PFSK-1 (cell line): ENCODE measurements at regions not wholly inside any gene's neighbourhood (a gene's known extent, or its start where the extent isn't known, plus 50 kb on each side); places are given as distances from the start of the nearest gene placed in this dataset.

Experiments used
- FOXP2 ChIP-seq: optimal IDR thresholded peaks from 2 replicates; pipeline ENCODE3; 2011; ENCODE audit warnings: borderline replicate concordance, control low read depth, inconsistent platforms; ENCODE audit not compliant: insufficient read depth; ENCODE audit errors: extremely low read length, extremely low read depth
- POLR2AphosphoS5 ChIP-seq: IDR thresholded peaks from 2 replicates; pipeline ENCODE4 v1.6.1; 2012; ENCODE audit warnings: low read depth, mild to moderate bottlenecking, control low read depth, low read length, moderate library complexity
- REST ChIP-seq, 2 experiments: IDR thresholded peaks; 2 replicates each; pipeline versions ENCODE4 v1.6.1 to v1.8.0; 2011 to 2012; ENCODE audit warnings: low read depth in 2 of 2, low read length in 2 of 2, control low read depth in 1 of 2, inconsistent platforms in 1 of 2, mild to moderate bottlenecking in 1 of 2, moderate library complexity in 1 of 2; ENCODE audit not compliant: insufficient read depth in 1 of 2
- SIN3A ChIP-seq: IDR thresholded peaks from 2 replicates; pipeline ENCODE4 v1.6.1; 2012; ENCODE audit warnings: mild to moderate bottlenecking, low read length, moderate library complexity, borderline replicate concordance; ENCODE audit not compliant: insufficient read depth
- TAF1 ChIP-seq: IDR thresholded peaks from 2 replicates; pipeline ENCODE4 v1.6.1; 2012; ENCODE audit warnings: low read length, control low read depth, borderline replicate concordance; ENCODE audit not compliant: insufficient read depth

- TF ChIP-seq SIN3A: no peak
- TF ChIP-seq REST (IDR thresholded peaks at IDR 0.05; ENCODE audit: insufficient read depth in 1 of 2, low read depth in 2 of 2, low read length in 2 of 2): no peak
- TF ChIP-seq POLR2AphosphoS5: no peak
- TF ChIP-seq TAF1: no peak
- TF ChIP-seq FOXP2: no peak
These were observed 972.0 kb upstream of the CITED2 start for GRCh38 chr6:140346428-140346827.
